T-helper 2 cell treated with Interferon-gamma antibody and Interleukin-4, amounts not matched to agents 5 μg/mL and 100 μg/mL, for 36 hours (primary cell): ENCODE measurements at regions not wholly inside any gene's neighbourhood (a gene's known extent, or its start where the extent isn't known, plus 50 kb on each side); places are given as distances from the start of the nearest gene placed in this dataset.
"Not testable (repeated sequence)": the region's sequence is repeated elsewhere in the genome, so short reads cannot be mapped to it uniquely, and the experiment has no call there.

ENCODE experiments used
- DNase-seq: peaks from one replicate; pipeline ENCODE4 v3.0.0; 2021; ENCODE audit warnings: low spot score
- H3K27ac Mint-ChIP-seq: one replicate; pipeline ENCODE4 v1.8.0; 2021; ENCODE audit warnings: mild to moderate bottlenecking, mixed read lengths
- H3K27me3 Mint-ChIP-seq: one replicate; pipeline ENCODE4 v1.8.0; 2021; ENCODE audit warnings: low read depth, mixed read lengths
- H3K36me3 Mint-ChIP-seq: one replicate; pipeline ENCODE4 v1.8.0; 2021; ENCODE audit warnings: low read depth, mixed read lengths
- H3K4me1 Mint-ChIP-seq: one replicate; pipeline ENCODE4 v1.8.0; 2021; ENCODE audit warnings: low read depth, mixed read lengths
- H3K4me3 Mint-ChIP-seq: one replicate; pipeline ENCODE4 v1.8.0; 2022; ENCODE audit warnings: mild to moderate bottlenecking, moderate library complexity, mixed read lengths
- H3K9me3 Mint-ChIP-seq: one replicate; pipeline ENCODE4 v1.8.0; 2021; ENCODE audit warnings: mixed read lengths

GRCh38 chr2:242017086-242017485 is 147.6 kb downstream of the RTP5 start:
- no peak overlapping the region for H3K4me3 Mint-ChIP-seq
- H3K9me3 Mint-ChIP-seq, result no peaks in the 10 kb centered on the region
- H3K27ac Mint-ChIP-seq, result no peak overlapping the region
- H3K36me3 Mint-ChIP-seq, result no peaks in the 10 kb centered on the region
- no peaks in the 10 kb centered on the region for H3K4me1 Mint-ChIP-seq
- peaks cover 15% of the 10 kb centered on the region for H3K27me3 Mint-ChIP-seq
- DNase-seq, result no peak

- H3K27ac Mint-ChIP-seq, H3K4me3 Mint-ChIP-seq, DNase-seq, H3K36me3 Mint-ChIP-seq, H3K4me1 Mint-ChIP-seq, H3K9me3 Mint-ChIP-seq: not testable (repeated sequence)
- H3K27me3 Mint-ChIP-seq, result peaks cover 23% of the 10 kb centered on the region
These were observed 148.9 kb downstream of the RTP5 start for GRCh38 chr2:242018416-242018815.

GRCh38 chr2:242019344-242019743 is 149.8 kb downstream of the RTP5 start:
- Mint-ChIP-seq H3K27ac (no peak overlapping the region), H3K27me3 (peaks cover 24% of the 10 kb centered on the region), H3K4me3 (no peak overlapping the region), H3K4me1 (no peaks in the 10 kb centered on the region), H3K36me3 (no peaks in the 10 kb centered on the region), H3K9me3 (no peaks in the 10 kb centered on the region)
- no peak for DNase-seq

GRCh38 chr2:242020196-242021004 is 150.9 kb downstream of the RTP5 start:
- no peak for DNase-seq
- Mint-ChIP-seq H3K4me1 (no peaks in the 10 kb centered on the region), H3K9me3 (no peaks in the 10 kb centered on the region), H3K27ac (no peak overlapping the region), H3K4me3 (no peak overlapping the region), H3K36me3 (no peaks in the 10 kb centered on the region), H3K27me3 (peaks cover 32% of the 10 kb centered on the region)

DNA sequence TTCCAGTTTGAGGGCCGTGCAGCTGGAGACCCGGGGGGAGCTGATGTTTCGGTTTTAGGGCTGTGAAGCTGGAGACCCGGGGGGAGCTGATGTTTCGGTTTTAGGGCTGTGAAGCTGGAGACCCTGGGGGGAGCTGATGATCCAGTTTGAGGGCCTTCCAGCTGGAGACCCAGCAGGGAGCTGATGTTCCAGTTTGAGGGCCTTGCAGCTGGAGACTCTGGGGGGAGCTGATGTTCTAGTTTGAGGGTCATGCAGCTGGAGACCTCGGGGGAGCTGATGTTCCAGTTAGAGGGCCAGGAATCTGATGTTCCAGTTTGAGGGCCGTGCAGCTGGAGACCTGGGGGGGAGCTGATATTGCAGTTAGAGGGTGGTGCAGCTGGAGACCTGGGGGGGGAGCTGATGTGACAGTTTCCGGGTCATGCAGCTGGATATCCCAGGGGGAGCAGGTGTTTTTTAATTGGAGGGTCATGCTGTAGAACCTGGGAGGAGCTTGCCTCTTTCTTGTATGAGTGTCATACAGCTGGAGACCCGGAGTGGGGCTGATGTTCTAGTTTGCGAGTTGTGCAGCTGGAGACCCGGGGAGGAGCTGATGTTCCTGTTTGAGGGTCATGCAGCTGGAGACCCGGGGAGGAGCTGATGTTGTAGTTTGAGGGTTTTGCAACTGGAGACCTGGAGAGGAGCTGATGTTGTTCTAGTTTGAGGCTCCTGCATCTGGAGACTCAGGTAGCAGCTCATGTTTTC is 153.2 kb downstream of the RTP5 start:
- Mint-ChIP-seq H3K4me3 (no peak overlapping the region), H3K4me1 (no peaks in the 10 kb centered on the region), H3K36me3 (no peaks in the 10 kb centered on the region), H3K27me3 (peaks cover 39% of the 10 kb centered on the region), H3K27ac (no peak overlapping the region), H3K9me3 (no peaks in the 10 kb centered on the region)
- no peak for DNase-seq

DNA sequence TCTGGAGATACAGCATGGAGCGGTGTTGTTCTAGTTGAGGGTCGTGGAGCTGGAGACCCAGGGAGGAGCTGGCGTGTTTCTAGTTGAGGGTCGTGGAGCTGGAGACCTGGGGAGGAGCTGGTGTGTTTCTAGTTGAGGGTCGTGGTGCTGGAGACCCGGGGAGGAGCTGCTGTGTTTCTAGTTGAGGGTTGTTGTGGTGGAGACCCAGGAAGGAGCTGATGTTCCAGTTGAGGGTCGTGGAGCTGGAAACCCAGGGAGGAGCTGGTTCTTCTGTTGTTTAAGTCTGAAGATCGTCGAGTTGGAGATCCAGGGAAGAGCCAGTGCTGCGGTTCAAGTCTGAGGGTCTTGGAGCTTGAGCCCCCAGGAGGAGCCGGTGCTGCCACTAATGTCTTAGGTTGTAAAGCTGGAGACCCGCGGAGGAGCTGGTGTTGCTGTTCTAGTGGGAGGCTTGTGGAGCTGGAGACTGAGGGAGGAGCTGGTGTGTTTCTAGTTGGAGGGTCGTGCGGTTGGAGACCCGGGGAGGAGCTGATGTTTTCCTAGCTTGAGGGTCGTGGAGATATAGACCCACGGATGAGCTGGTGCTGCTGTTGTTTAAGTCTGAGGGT is 155.3 kb downstream of the RTP5 start:
- Mint-ChIP-seq H3K27me3 (peaks cover 49% of the 10 kb centered on the region), H3K9me3 (no peaks in the 10 kb centered on the region), H3K4me1 (no peaks in the 10 kb centered on the region), H3K4me3 (no peak overlapping the region), H3K27ac (no peak overlapping the region), H3K36me3 (no peaks in the 10 kb centered on the region)
- no peak for DNase-seq

GRCh38 chr2:242027676-242028450 is 158.3 kb downstream of the RTP5 start:
- Mint-ChIP-seq H3K27ac (no peak overlapping the region), H3K27me3 (peaks cover 64% of the 10 kb centered on the region), H3K36me3 (no peaks in the 10 kb centered on the region), H3K4me1 (peaks cover 14% of the 10 kb centered on the region), H3K4me3 (no peak overlapping the region), H3K9me3 (no peaks in the 10 kb centered on the region)
- no peak for DNase-seq

DNA sequence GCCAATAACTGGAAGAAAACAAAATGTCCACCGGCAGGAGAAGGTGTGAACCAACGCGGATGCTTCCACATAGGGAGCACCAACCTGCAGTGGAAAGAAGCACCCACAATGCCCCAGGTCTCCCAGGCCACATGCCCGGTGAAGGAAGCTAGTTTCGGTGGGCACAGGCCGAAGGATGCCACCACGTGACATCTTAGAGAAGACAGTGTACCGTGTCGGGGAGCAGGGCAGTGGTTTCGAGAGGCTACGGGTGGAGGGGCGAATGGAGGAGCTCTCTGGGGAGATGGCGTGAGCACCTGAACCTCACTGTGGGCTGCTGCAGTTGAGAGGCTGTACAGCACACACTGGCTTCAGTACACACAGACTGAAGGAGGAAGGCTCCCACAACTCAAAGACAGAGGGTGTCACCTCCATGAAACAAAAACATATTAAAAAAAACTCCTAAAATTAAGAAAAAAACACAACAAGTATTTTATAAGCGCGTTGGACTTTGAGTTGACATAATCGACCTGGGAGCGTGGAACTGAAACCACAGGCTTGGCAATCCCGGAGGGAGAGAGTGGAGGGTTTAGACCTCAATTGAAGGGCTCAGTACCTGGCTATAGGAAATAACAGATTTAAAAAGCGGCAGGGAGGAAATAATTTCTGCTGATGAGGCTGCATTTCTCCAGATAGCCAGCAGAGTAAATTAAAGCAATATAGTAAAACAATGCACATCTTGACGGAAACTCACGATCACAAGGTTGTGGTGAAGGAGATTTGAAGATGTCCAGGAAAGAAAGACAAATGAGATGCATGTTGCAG is 160.1 kb downstream of the RTP5 start:
- no peak for DNase-seq
- Mint-ChIP-seq H3K9me3 (no peaks in the 10 kb centered on the region), H3K27ac (no peak overlapping the region), H3K4me3 (no peak overlapping the region), H3K27me3 (peaks cover 69% of the 10 kb centered on the region), H3K4me1 (peaks cover 14% of the 10 kb centered on the region), H3K36me3 (no peaks in the 10 kb centered on the region)

GRCh38 chr2:242030226-242030575 is 160.7 kb downstream of the RTP5 start:
- Mint-ChIP-seq H3K4me1 (peaks cover 14% of the 10 kb centered on the region), H3K36me3 (no peaks in the 10 kb centered on the region), H3K4me3 (no peak overlapping the region), H3K9me3 (no peaks in the 10 kb centered on the region), H3K27me3 (peaks cover 64% of the 10 kb centered on the region), H3K27ac (no peak overlapping the region)
- DNase-seq, result no peak

DNA sequence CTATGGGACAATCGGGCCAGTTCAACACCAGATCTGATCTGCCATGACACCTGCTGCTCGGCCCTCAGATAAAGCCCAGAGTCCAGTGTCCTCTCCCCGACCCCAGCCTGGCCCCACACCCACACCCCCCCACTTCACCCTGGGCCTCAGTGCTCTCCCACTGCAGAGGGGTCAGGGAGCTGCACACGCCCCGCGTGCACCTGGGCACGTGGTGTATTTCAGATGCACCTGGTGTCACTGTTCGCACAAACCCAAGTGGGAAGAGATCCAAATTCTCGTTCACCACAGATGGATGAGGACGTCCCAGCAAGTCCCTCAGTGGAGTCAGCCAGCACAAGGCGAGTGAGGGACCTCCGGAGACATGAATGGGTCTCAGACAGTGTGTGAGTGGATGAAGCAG is 161.3 kb downstream of the RTP5 start:
- Mint-ChIP-seq H3K27me3 (peaks cover 62% of the 10 kb centered on the region), H3K9me3 (no peaks in the 10 kb centered on the region), H3K4me1 (peaks cover 14% of the 10 kb centered on the region), H3K36me3 (no peaks in the 10 kb centered on the region), H3K4me3 (peak overlapping the region; percentile 75), H3K27ac (peak overlapping the region; percentile 78)
- DNase-seq, result no peak

DNA sequence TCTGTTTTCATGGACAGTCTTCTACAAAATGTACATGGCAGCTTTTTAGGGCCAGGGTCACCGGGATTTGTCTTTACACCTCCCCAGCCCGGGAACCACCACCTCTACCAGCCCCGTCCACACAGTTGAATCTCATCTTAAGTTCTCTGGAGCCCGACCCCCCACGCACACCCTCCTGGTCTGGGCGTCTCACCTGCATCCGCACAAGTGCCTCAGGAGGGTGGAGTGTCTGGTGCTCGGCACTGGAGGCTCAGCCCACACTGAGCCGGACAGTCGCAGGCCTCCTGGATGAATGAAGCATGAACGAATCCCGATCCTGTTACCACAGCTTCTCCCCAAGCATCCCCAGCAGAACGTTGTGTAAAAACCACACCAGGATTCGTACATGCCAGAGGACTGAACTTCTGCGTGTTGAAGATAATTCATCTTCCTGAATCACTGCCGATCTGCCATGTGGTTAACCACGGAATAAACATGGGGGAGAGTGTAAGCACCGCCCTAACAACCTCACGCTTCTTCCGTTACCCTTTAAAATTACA is 162.0 kb downstream of the RTP5 start:
- H3K27me3 Mint-ChIP-seq, result peaks cover 63% of the 10 kb centered on the region
- DNase-seq, result peak; percentile 60
- H3K9me3 Mint-ChIP-seq, result no peaks in the 10 kb centered on the region
- peaks cover 14% of the 10 kb centered on the region for H3K4me1 Mint-ChIP-seq
- peak overlapping the region; percentile 75 for H3K4me3 Mint-ChIP-seq
- H3K27ac Mint-ChIP-seq, result peak overlapping the region; percentile 78
- H3K36me3 Mint-ChIP-seq, result no peaks in the 10 kb centered on the region

- Mint-ChIP-seq H3K27ac (no peak overlapping the region), H3K4me1 (peaks cover 14% of the 10 kb centered on the region), H3K36me3 (no peaks in the 10 kb centered on the region), H3K9me3 (no peaks in the 10 kb centered on the region), H3K4me3 (no peak overlapping the region), H3K27me3 (peaks cover 66% of the 10 kb centered on the region)
- DNase-seq, result no peak
These were observed 163.5 kb downstream of the RTP5 start for GRCh38 chr2:242032780-242033656.
